H1 (cell line): ENCODE measurements at regions not wholly inside any gene's neighbourhood (a gene's known extent, or its start where the extent isn't known, plus 50 kb on each side); places are given as distances from the start of the nearest gene placed in this dataset.

Experiments
- CTCF ChIA-PET: fragments of 300-600 bp; sonication (Branson Sonifier 250); formaldehyde crosslinking; loops from one replicate; lab custom pipeline; 2021; ENCODE audit not compliant: partially characterized antibody; lab: Charles Lee
- POLR2A ChIA-PET: fragments of 300-600 bp; sonication (Branson Sonifier 250); formaldehyde crosslinking; loops from one replicate; lab custom pipeline; 2021; ENCODE audit warnings: inconsistent platforms; ENCODE audit not compliant: partially characterized antibody; lab: Charles Lee
- DNase-seq, 2 experiments: peaks; one replicate each; pipeline versions ENCODE4 v3.0.0 to v3.0.0-alpha.2; 2010 to 2022; ENCODE audit warnings: low spot score in 2 of 2, low read depth in 1 of 2, mixed read lengths in 1 of 2
- FAIRE-seq: peaks from 2 replicates; lab custom pipeline; 2011; peaks lifted over from hg19 to GRCh38; lab: Jason Lieb, UNC
- H2AFZ ChIP-seq: 2 replicates; pipeline ENCODE4 v1.8.1; 2012; ENCODE audit warnings: low read length, inconsistent platforms
- H2AK5ac ChIP-seq: 2 replicates; pipeline ENCODE4 v1.6.1; 2013; ENCODE audit warnings: low read depth, low read length
- H2BK120ac ChIP-seq: replicated peaks from 2 replicates; pipeline ENCODE3; 2013; ENCODE audit warnings: low read depth, low read length, inconsistent platforms
- H2BK12ac ChIP-seq: 2 replicates; pipeline ENCODE4 v1.6.1; 2013; ENCODE audit warnings: low read depth, low read length
- H2BK15ac ChIP-seq: 2 replicates; pipeline ENCODE4 v1.6.1; 2013; ENCODE audit warnings: low read length
- H2BK20ac ChIP-seq: 2 replicates; pipeline ENCODE4 v1.6.1; 2013; ENCODE audit warnings: low read length
- H2BK5ac ChIP-seq: 2 replicates; pipeline ENCODE4 v1.6.1; 2013; ENCODE audit warnings: low read depth, low read length
- H3K14ac ChIP-seq: 2 replicates; pipeline ENCODE4 v1.6.1; 2013; ENCODE audit warnings: inconsistent platforms; ENCODE audit not compliant: insufficient read length
- H3K18ac ChIP-seq: 2 replicates; pipeline ENCODE4 v1.6.1; 2013; ENCODE audit warnings: low read length; ENCODE audit errors: extremely low read depth
- H3K23ac ChIP-seq: 2 replicates; pipeline ENCODE4 v1.6.1; 2013; ENCODE audit warnings: inconsistent platforms; ENCODE audit not compliant: insufficient read length
- H3K23me2 ChIP-seq: 2 replicates; pipeline ENCODE4 v1.6.1; 2013; ENCODE audit warnings: low read depth, low read length
- H3K27ac ChIP-seq: 2 replicates; pipeline ENCODE4 v1.6.1; 2011; ENCODE audit warnings: low read depth, low read length, inconsistent platforms
- H3K27me3 ChIP-seq, 4 experiments: replicated peaks in 1 of 4; 1 replicate in 1 of 4; 2 replicates in 3 of 4; pipeline versions ENCODE4 v1.6.1 to v1.8.1; 2011 to 2013; ENCODE audit warnings: low read length in 3 of 4, mild to moderate bottlenecking in 3 of 4, inconsistent platforms in 2 of 4, mixed read lengths in 2 of 4, moderate library complexity in 1 of 4; ENCODE audit not compliant: control insufficient read depth in 3 of 4, insufficient read depth in 3 of 4; ENCODE audit errors: extremely low read depth in 1 of 4
- H3K36me3 ChIP-seq, 4 experiments: 2 replicates each; pipeline versions ENCODE4 v1.6.1 to v1.8.1; 2011 to 2013; ENCODE audit warnings: mild to moderate bottlenecking in 4 of 4, low read length in 3 of 4, moderate library complexity in 2 of 4, control low read depth in 1 of 4, inconsistent platforms in 1 of 4; ENCODE audit not compliant: insufficient read depth in 4 of 4, control insufficient read depth in 2 of 4
- H3K4ac ChIP-seq: replicated peaks from 2 replicates; pipeline ENCODE3; 2013; ENCODE audit warnings: low read length, low read depth, mixed read lengths, inconsistent platforms; ENCODE audit not compliant: insufficient read length
- H3K4me1 ChIP-seq, 4 experiments: replicated peaks in 1 of 4; 1 replicate in 1 of 4; 2 replicates in 3 of 4; pipeline versions ENCODE4 v1.6.1 to v1.8.1; 2011 to 2013; ENCODE audit warnings: low read length in 3 of 4, inconsistent platforms in 2 of 4, mixed read lengths in 1 of 4; ENCODE audit not compliant: insufficient read depth in 4 of 4, control insufficient read depth in 3 of 4
- H3K4me2 ChIP-seq, 2 experiments: 2 replicates each; pipeline versions ENCODE4 v1.6.1 to v1.8.1; 2011 to 2013; ENCODE audit warnings: low read depth in 2 of 2, low read length in 2 of 2, control low read depth in 1 of 2, inconsistent platforms in 1 of 2, mild to moderate bottlenecking in 1 of 2; ENCODE audit not compliant: insufficient read depth in 1 of 2
- H3K4me3 ChIP-seq, 4 experiments: fragments of 200-600, 300-600 bp in 1 of 4; sonication (generic), shearing (Covaris generic), sonication (Bioruptor Twin) in 1 of 4; 2 replicates each; pipeline versions ENCODE4 v1.5.1 to v1.8.1; 2011 to 2016; ENCODE audit warnings: low read length in 4 of 4, low read depth in 3 of 4, control low read depth in 2 of 4, inconsistent platforms in 2 of 4, mild to moderate bottlenecking in 2 of 4, mixed read lengths in 1 of 4, moderate library complexity in 1 of 4; ENCODE audit not compliant: insufficient read depth in 2 of 4; ENCODE audit errors: extremely low read depth in 1 of 4
- H3K56ac ChIP-seq: replicated peaks from 2 replicates; pipeline ENCODE3; 2013; ENCODE audit warnings: low read depth, mild to moderate bottlenecking, mixed read lengths, low read length, inconsistent platforms; ENCODE audit not compliant: insufficient read length
- H3K79me1 ChIP-seq: 2 replicates; pipeline ENCODE4 v1.6.1; 2013; ENCODE audit warnings: low read depth, low read length, control low read depth
- H3K79me2 ChIP-seq, 2 experiments: 2 replicates each; pipeline versions ENCODE4 v1.6.1 to v1.8.1; 2012 to 2013; ENCODE audit warnings: low read length in 2 of 2, mild to moderate bottlenecking in 2 of 2, inconsistent platforms in 1 of 2; ENCODE audit not compliant: insufficient read depth in 2 of 2, control insufficient read depth in 1 of 2
- H3K9ac ChIP-seq, 4 experiments: replicated peaks in 1 of 4; 1 replicate in 1 of 4; 2 replicates in 3 of 4; pipeline versions ENCODE4 v1.6.1 to v1.8.1; 2011 to 2013; ENCODE audit warnings: low read depth in 3 of 4, low read length in 3 of 4, control low read depth in 2 of 4, mild to moderate bottlenecking in 2 of 4, moderate library complexity in 2 of 4, inconsistent platforms in 1 of 4; ENCODE audit errors: extremely low read depth in 1 of 4
- H3K9me3 ChIP-seq, 2 experiments: 2 replicates each; pipeline versions ENCODE4 v1.6.1 to v1.8.1; 2012 to 2013; ENCODE audit warnings: mild to moderate bottlenecking in 2 of 2, moderate library complexity in 2 of 2, control low read depth in 1 of 2, inconsistent platforms in 1 of 2, low read depth in 1 of 2, low read length in 1 of 2, mixed read lengths in 1 of 2; ENCODE audit not compliant: insufficient read depth in 2 of 2
- H4K20me1 ChIP-seq, 2 experiments: replicated peaks in 1 of 2; 2 replicates each; pipeline versions ENCODE3 to v1.8.1; 2011 to 2013; ENCODE audit warnings: inconsistent platforms in 2 of 2, low read length in 2 of 2, mild to moderate bottlenecking in 1 of 2; ENCODE audit not compliant: insufficient read depth in 2 of 2, control insufficient read depth in 1 of 2
- H4K5ac ChIP-seq: 2 replicates; pipeline ENCODE4 v1.6.1; 2013; ENCODE audit warnings: low read length, low read depth, mixed read lengths, inconsistent platforms; ENCODE audit not compliant: insufficient read length
- H4K8ac ChIP-seq: 2 replicates; pipeline ENCODE4 v1.8.0; 2013; ENCODE audit warnings: mild to moderate bottlenecking, moderate library complexity, low read length, inconsistent platforms; ENCODE audit not compliant: insufficient read depth; ENCODE audit errors: extremely low read depth
- H4K91ac ChIP-seq: replicated peaks from 2 replicates; pipeline ENCODE3; 2013; ENCODE audit warnings: low read length, mixed read lengths, inconsistent platforms; ENCODE audit not compliant: insufficient read length
- BCL11A ChIP-seq, 2 experiments: IDR thresholded peaks; one replicate each; pipeline ENCODE4 v1.6.1; 2011; ENCODE audit warnings: low read depth in 2 of 2, low read length in 2 of 2, mild to moderate bottlenecking in 2 of 2
- BRCA1 ChIP-seq: IDR thresholded peaks from 2 replicates; pipeline ENCODE4 v1.6.1; 2012; ENCODE audit warnings: low read depth, low read length, improper control_type of control experiment
- KDM5A ChIP-seq: fragments of 200-600 bp; IDR thresholded peaks from 2 replicates; pipeline ENCODE4 v1.7.1; 2012; ENCODE audit warnings: mild to moderate bottlenecking, low read length, inconsistent platforms, mixed read lengths
- NRF1 ChIP-seq: IDR thresholded peaks from 2 replicates; pipeline ENCODE4 v1.6.1; 2011; ENCODE audit warnings: mild to moderate bottlenecking, low read depth, low read length, improper control_type of control experiment
- RAD21 ChIP-seq, 2 experiments: IDR thresholded peaks in 1 of 2; conservative IDR thresholded peaks in 1 of 2; 2 replicates each; pipeline ENCODE4 v1.6.1; 2011; ENCODE audit warnings: low read depth in 2 of 2, low read length in 2 of 2, improper control_type of control experiment in 1 of 2, inconsistent platforms in 1 of 2, mild to moderate bottlenecking in 1 of 2, moderate library complexity in 1 of 2
- RNF2 ChIP-seq: fragments of 200-900, 300-1000 bp; sonication (generic); IDR thresholded peaks from 2 replicates; pipeline ENCODE4 v1.7.1; 2016; ENCODE audit warnings: borderline replicate concordance, low read depth, mild to moderate bottlenecking, antibody characterized with exemption, low read length; ENCODE audit not compliant: poor library complexity, severe bottlenecking; ENCODE audit errors: missing control alignments
- SP4 ChIP-seq: IDR thresholded peaks from 2 replicates; pipeline ENCODE4 v1.6.1; 2012; ENCODE audit warnings: low read length, inconsistent platforms
- ZNF274 ChIP-seq: IDR thresholded peaks from 2 replicates; pipeline ENCODE4 v1.7.0; 2012; ENCODE audit warnings: low read length, borderline replicate concordance; ENCODE audit errors: extremely low read depth
- WGBS, 2 experiments: shearing (Covaris generic) in 1 of 2; methylation state at CpG; one replicate each; pipeline versions ENCODE4 v1.1.6 to v1.1.7; 2013 to 2015; ENCODE audit warnings: low lambda C conversion rate in 2 of 2, mixed read lengths in 2 of 2, inconsistent platforms in 1 of 2, low coverage in 1 of 2, missing lambda C conversion rate in 1 of 2; ENCODE audit not compliant: insufficient replicate concordance in 2 of 2, insufficient coverage in 1 of 2, insufficient read length in 1 of 2; ENCODE audit errors: extremely low coverage in 1 of 2, missing lambda C conversion rate in 1 of 2; 5-methylcytosine and 5-hydroxymethylcytosine counted together

- TF ChIP-seq SP4 (no peak), RNF2 (no peak), BRCA1 (no peak), KDM5A (no peak), ZNF274 (no peak), RAD21 (IDR thresholded peaks at IDR 0.05 in 1 of 2, conservative IDR thresholded peaks at IDR 0.05 in 1 of 2; ENCODE audit: low read depth in 2 of 2, low read length in 2 of 2) (no peak), BCL11A (IDR thresholded peaks at IDR 0.05; ENCODE audit: low read depth in 2 of 2, low read length in 2 of 2) (no peak), NRF1 (no peak)
- Histone ChIP-seq H4K8ac (no peak overlapping the region), H3K4me3 (no peak overlapping the region), H2BK5ac (no peak overlapping the region), H3K14ac (no peak overlapping the region), H3K23ac (no peak overlapping the region), H3K9me3 (no peaks in the 10 kb centered on the region), H4K91ac (no peak overlapping the region), H3K27me3 (no peaks in the 10 kb centered on the region), H3K27ac (no peak overlapping the region), H3K4me2 (no peak overlapping the region), H4K5ac (no peak overlapping the region), H2AFZ (no peak overlapping the region), H4K20me1 (no peaks in the 10 kb centered on the region), H3K9ac (no peak overlapping the region), H3K36me3 (no peaks in the 10 kb centered on the region), H3K18ac (no peak overlapping the region), H2BK12ac (no peak overlapping the region), H2BK15ac (no peak overlapping the region), H2BK120ac (no peak overlapping the region), H3K23me2 (no peaks in the 10 kb centered on the region), H3K56ac (no peak overlapping the region), H3K79me1 (no peaks in the 10 kb centered on the region), H3K4ac (no peak overlapping the region), H2AK5ac (no peak overlapping the region), H2BK20ac (no peak overlapping the region), H3K79me2 (no peaks in the 10 kb centered on the region), H3K4me1 (peaks cover 0 to 5% (median 0%) of the 10 kb centered on the region in 4 experiments; a peak in 1 of 7 replicates)
- no peak for FAIRE-seq
- POLR2A ChIA-PET: no interaction called here
- WGBS, 2 experiments: 90% methylated on average over 6 of the region's 6 CpGs; no CpG with 5 or more reads in 1 of the 2 experiments
- CTCF ChIA-PET: interaction anchor here (1.0 to 3.1 kb wide), 2 partner anchors 9 to 10 kb away, joined by 5 to 11 read pairs; no protein-coding TSS in a partner anchor
- no peak for DNase-seq
Measured at GRCh38 chr6:156507106-156507505, 270.1 kb upstream of the ARID1B start.
